WERI-Rb-1 (cell line): ENCODE measurements at regions not wholly inside any gene's neighbourhood (a gene's known extent, or its start where the extent isn't known, plus 50 kb on each side); places are given as distances from the start of the nearest gene placed in this dataset.

Experiments used
- DNase-seq: peaks from one replicate; pipeline ENCODE4 v3.0.0-alpha.2; 2020
- H3K27ac ChIP-seq: fragments of 250-450 bp; sonication (Bioruptor Pico); 2 replicates; pipeline ENCODE4 v1.5.1; 2020; ENCODE audit warnings: mild to moderate bottlenecking, moderate library complexity
- H3K27me3 ChIP-seq: fragments of 250-450 bp; sonication (Bioruptor Pico); 2 replicates; pipeline ENCODE4 v1.5.1; 2021; ENCODE audit warnings: mild to moderate bottlenecking, low read depth, moderate library complexity; ENCODE audit not compliant: insufficient read depth, severe bottlenecking
- H3K36me3 ChIP-seq: fragments of 250-450 bp; sonication (Bioruptor Pico); 2 replicates; pipeline ENCODE4 v1.5.1; 2020; ENCODE audit warnings: mild to moderate bottlenecking, moderate library complexity
- H3K4me3 ChIP-seq: 2 replicates; pipeline ENCODE4 v1.5.1; 2011; ENCODE audit warnings: low read depth, mild to moderate bottlenecking, control low read depth, low read length
- H3K9me3 ChIP-seq: fragments of 250-450 bp; sonication (Bioruptor Pico); 2 replicates; pipeline ENCODE4 v1.5.1; 2021; ENCODE audit warnings: mild to moderate bottlenecking, moderate library complexity; ENCODE audit not compliant: severe bottlenecking
- CTCF ChIP-seq: IDR thresholded peaks from 2 replicates; pipeline ENCODE4 v1.5.1; 2011; ENCODE audit warnings: low read depth, mild to moderate bottlenecking, control low read depth, inconsistent platforms, low read length

GRCh38 chr13:83166550-83166949, 715.7 kb downstream of the SLITRK1 start:
- H3K9me3 ChIP-seq = no peaks in the 10 kb centered on the region
- no peak for TF ChIP-seq CTCF
- DNase-seq = no peak
- H3K27ac ChIP-seq = no peak overlapping the region
- no peaks in the 10 kb centered on the region for H3K36me3 ChIP-seq
- no peak overlapping the region for H3K4me3 ChIP-seq
- no peaks in the 10 kb centered on the region for H3K27me3 ChIP-seq

GRCh38 chr13:83162493-83162892, 719.8 kb downstream of the SLITRK1 start:
- Histone ChIP-seq H3K27me3 (no peaks in the 10 kb centered on the region), H3K36me3 (no peaks in the 10 kb centered on the region), H3K9me3 (no peaks in the 10 kb centered on the region), H3K27ac (no peak overlapping the region), H3K4me3 (no peak overlapping the region)
- no peak for TF ChIP-seq CTCF
- DNase-seq = no peak

- no peak for DNase-seq
- H3K36me3 ChIP-seq = no peaks in the 10 kb centered on the region
- no peak overlapping the region for H3K27ac ChIP-seq
- H3K27me3 ChIP-seq = no peaks in the 10 kb centered on the region
- H3K9me3 ChIP-seq = no peaks in the 10 kb centered on the region
- H3K4me3 ChIP-seq = no peak overlapping the region
- TF ChIP-seq CTCF = no peak
Observed at GRCh38 chr13:83153848-83154247, 728.4 kb downstream of the SLITRK1 start.

- Histone ChIP-seq H3K9me3 (no peaks in the 10 kb centered on the region), H3K27ac (no peak overlapping the region), H3K27me3 (no peaks in the 10 kb centered on the region), H3K4me3 (no peak overlapping the region), H3K36me3 (no peaks in the 10 kb centered on the region)
- no peak for TF ChIP-seq CTCF
- no peak for DNase-seq
Observed at GRCh38 chr13:83151308-83151660, 731.0 kb downstream of the SLITRK1 start.

- Histone ChIP-seq H3K9me3 (no peaks in the 10 kb centered on the region), H3K4me3 (no peak overlapping the region)
- no peak for DNase-seq
Observed at GRCh38 chr13:83150616-83151307, 731.5 kb downstream of the SLITRK1 start.

More at GRCh38 chr13:83150616-83151307, 731.5 kb downstream of the SLITRK1 start:
- no peaks in the 10 kb centered on the region for H3K27me3 ChIP-seq
- H3K36me3 ChIP-seq = no peaks in the 10 kb centered on the region
- no peak for TF ChIP-seq CTCF
- H3K27ac ChIP-seq = no peak overlapping the region
